OCI-LY7 (cell line): ENCODE measurements at regions not wholly inside any gene's neighbourhood (a gene's known extent, or its start where the extent isn't known, plus 50 kb on each side); places are given as distances from the start of the nearest gene placed in this dataset.

ENCODE experiments used
- CTCF ChIP-seq: fragments of 200-600 bp; sonication (generic); conservative IDR thresholded peaks from 2 replicates; pipeline ENCODE4 v1.5.1; 2014; ENCODE audit warnings: mild to moderate bottlenecking, antibody characterized with exemption, low read length, moderate library complexity, mixed read lengths
- EZH2phosphoT487 ChIP-seq: fragments of 200-600 bp; sonication (generic); IDR thresholded peaks from 2 replicates; pipeline ENCODE4 v1.6.1; 2018; ENCODE audit warnings: low read depth, borderline replicate concordance, mild to moderate bottlenecking, mixed run types, antibody characterized with exemption, low read length, moderate library complexity, mixed read lengths

GRCh38 chr22:22154040-22154439 lies 90.5 kb upstream of the VPREB1 start:
- no peak for TF ChIP-seq CTCF
- TF ChIP-seq EZH2phosphoT487 = no peak
